PC-3 (cell line): ENCODE measurements at regions not wholly inside any gene's neighbourhood (a gene's known extent, or its start where the extent isn't known, plus 50 kb on each side); places are given as distances from the start of the nearest gene placed in this dataset.

Experiments
- ATAC-seq: fragments of 200-7000 bp; cut with Tn5 transposase; 2 replicates; pipeline ENCODE4 v1.9.1; 2020; ENCODE audit warnings: mild to moderate bottlenecking, moderate library complexity
- BruUV-seq: library from RNA; stranded (reverse); fragments of 400-500 nt; replicated peaks from 2 replicates; lab custom pipeline; 2021; lab: Mats Ljungman, UMichigan
- CTCF ChIA-PET: fragments of 300-600 bp; sonication (Branson Sonifier 250); formaldehyde crosslinking; loops from one replicate; lab custom pipeline; 2022; ENCODE audit warnings: antibody characterized with exemption; lab: Charles Lee
- POLR2A ChIA-PET: fragments of 300-600 bp; sonication (Branson Sonifier 250); formaldehyde crosslinking; loops from one replicate; lab custom pipeline; 2022; ENCODE audit warnings: antibody characterized with exemption; ENCODE audit not compliant: unreplicated experiment; lab: Charles Lee
- DNase-seq: peaks from one replicate; pipeline ENCODE4 v3.0.0-alpha.2; 2015
- H2AFZ ChIP-seq: fragments of 300-600 bp; sonication (generic); 2 replicates; pipeline ENCODE4 v1.6.0; 2016; ENCODE audit warnings: antibody characterized with exemption, low read length
- H3F3A ChIP-seq: fragments of 300-600 bp; sonication (generic); one replicate; pipeline ENCODE4 v1.6.0; 2017; ENCODE audit warnings: antibody characterized with exemption, low read length, control low read depth, mild to moderate bottlenecking; ENCODE audit not compliant: unreplicated experiment
- H3K27ac ChIP-seq: fragments of 300-600 bp; sonication (generic); 2 replicates; pipeline ENCODE4 v1.5.1; 2016; ENCODE audit warnings: mild to moderate bottlenecking, low read length
- H3K27me3 ChIP-seq: fragments of 300-600 bp; sonication (generic); 2 replicates; pipeline ENCODE4 v1.6.1; 2016; ENCODE audit warnings: low read length, mixed read lengths
- H3K36me3 ChIP-seq: fragments of 300-600 bp; sonication (generic); 2 replicates; pipeline ENCODE4 v1.6.1; 2016; ENCODE audit warnings: low read depth, mixed run types, low read length, mixed read lengths
- H3K4me1 ChIP-seq: fragments of 300-600 bp; sonication (generic); 2 replicates; pipeline ENCODE4 v1.5.1; 2016; ENCODE audit warnings: low read length; ENCODE audit not compliant: insufficient read depth
- H3K4me2 ChIP-seq: fragments of 300-600 bp; sonication (generic); 2 replicates; pipeline ENCODE4 v1.6.0; 2016; ENCODE audit warnings: low read length
- H3K4me3 ChIP-seq: fragments of 300-600 bp; sonication (generic); 2 replicates; pipeline ENCODE4 v1.5.1; 2016; ENCODE audit warnings: mild to moderate bottlenecking, low read length, mixed read lengths
- H3K79me2 ChIP-seq: fragments of 300-600 bp; sonication (generic); 2 replicates; pipeline ENCODE4 v1.6.1; 2017; ENCODE audit warnings: low read length, mixed read lengths
- H3K9ac ChIP-seq: fragments of 300-600 bp; sonication (generic); 2 replicates; pipeline ENCODE4 v1.6.0; 2016; ENCODE audit warnings: mild to moderate bottlenecking, low read length
- H3K9me2 ChIP-seq: fragments of 300-600 bp; sonication (generic); replicated peaks from 2 replicates; pipeline ENCODE4 v1.6.1; 2016; ENCODE audit warnings: mixed run types, low read length, mixed read lengths
- H3K9me3 ChIP-seq: fragments of 300-600 bp; sonication (generic); 2 replicates; pipeline ENCODE4 v1.6.1; 2016; ENCODE audit warnings: low read length, mixed read lengths
- H4K20me1 ChIP-seq: fragments of 300-600 bp; sonication (generic); 2 replicates; pipeline ENCODE4 v1.6.1; 2016; ENCODE audit warnings: low read length, mixed read lengths
- CTCF ChIP-seq: fragments of 300-600 bp; sonication (generic); conservative IDR thresholded peaks from 2 replicates; pipeline ENCODE4 v1.5.1; 2017; ENCODE audit warnings: antibody characterized with exemption, low read depth, mild to moderate bottlenecking, low read length
- EZH2 ChIP-seq: fragments of 300-600 bp; sonication (generic); IDR thresholded peaks from one replicate; pipeline ENCODE4 v1.6.1; 2017; ENCODE audit warnings: antibody characterized with exemption, mild to moderate bottlenecking, low read length; ENCODE audit not compliant: unreplicated experiment
- EZH2phosphoT487 ChIP-seq: fragments of 300-600 bp; sonication (generic); IDR thresholded peaks from 2 replicates; pipeline ENCODE4 v1.6.1; 2018; ENCODE audit warnings: mild to moderate bottlenecking, antibody characterized with exemption, low read length, borderline replicate concordance
- intact Hi-C: fragments of 100-400 bp; cut with micrococcal nuclease; formaldehyde crosslinking; loops from 2 replicates; pipeline ENCODE4 v1.9.0; 2023

GRCh38 chr6:164692772-164693510 lies 616.5 kb downstream of the C6orf118 start:
- no peak for DNase-seq
- Histone ChIP-seq H3K9me2 (no peaks in the 10 kb centered on the region), H3K79me2 (no peaks in the 10 kb centered on the region), H3K4me3 (no peak overlapping the region), H3K36me3 (no peaks in the 10 kb centered on the region), H4K20me1 (no peaks in the 10 kb centered on the region), H2AFZ (no peak overlapping the region), H3K27me3 (no peaks in the 10 kb centered on the region), H3K4me2 (no peak overlapping the region), H3F3A (no peaks in the 10 kb centered on the region), H3K9me3 (no peaks in the 10 kb centered on the region), H3K4me1 (no peaks in the 10 kb centered on the region), H3K27ac (no peak overlapping the region), H3K9ac (no peak overlapping the region)
- no peak for ATAC-seq
- TF ChIP-seq EZH2phosphoT487 (no peak), EZH2 (no peak), CTCF (no peak)
- intact Hi-C loops = no loop called here
- CTCF ChIA-PET = no interaction called here
- no TSS peak for BruUV-seq
- POLR2A ChIA-PET = no interaction called here

- H3K4me3 ChIP-seq = no peak overlapping the region
- H3K9ac ChIP-seq = no peak overlapping the region
- H3K27me3 ChIP-seq = no peaks in the 10 kb centered on the region
- no peak for DNase-seq
- no peak overlapping the region for H3K27ac ChIP-seq
- no peak for ATAC-seq
- TF ChIP-seq EZH2phosphoT487 (no peak), CTCF (no peak), EZH2 (no peak)
- no peaks in the 10 kb centered on the region for H3K9me3 ChIP-seq
- ChIA-PET CTCF (no interaction called here), POLR2A (no interaction called here)
- no peaks in the 10 kb centered on the region for H3K9me2 ChIP-seq
- no peak overlapping the region for H3K4me2 ChIP-seq
- no TSS peak for BruUV-seq
- H3K4me1 ChIP-seq = no peaks in the 10 kb centered on the region
- no peaks in the 10 kb centered on the region for H4K20me1 ChIP-seq
- H3K36me3 ChIP-seq = no peaks in the 10 kb centered on the region
- no peaks in the 10 kb centered on the region for H3K79me2 ChIP-seq
- H2AFZ ChIP-seq = no peak overlapping the region
- no peaks in the 10 kb centered on the region for H3F3A ChIP-seq
- intact Hi-C loops = no loop called here
Measured at GRCh38 chr6:164690702-164691500, 618.5 kb downstream of the C6orf118 start.

GRCh38 chr6:164690241-164690640 lies 619.2 kb downstream of the C6orf118 start:
- no TSS peak for BruUV-seq
- Histone ChIP-seq H3K4me1 (no peaks in the 10 kb centered on the region), H3K4me2 (no peak overlapping the region), H3K27me3 (no peaks in the 10 kb centered on the region), H2AFZ (no peak overlapping the region), H4K20me1 (no peaks in the 10 kb centered on the region), H3K79me2 (no peaks in the 10 kb centered on the region), H3K27ac (no peak overlapping the region), H3K9ac (no peak overlapping the region), H3K4me3 (no peak overlapping the region), H3K9me2 (no peaks in the 10 kb centered on the region), H3K9me3 (no peaks in the 10 kb centered on the region), H3K36me3 (no peaks in the 10 kb centered on the region), H3F3A (no peaks in the 10 kb centered on the region)
- no peak for ATAC-seq
- CTCF ChIA-PET = no interaction called here
- intact Hi-C loops = no loop called here
- DNase-seq = no peak
- TF ChIP-seq EZH2phosphoT487 (no peak), CTCF (no peak), EZH2 (no peak)
- POLR2A ChIA-PET = no interaction called here
